ENCODE measurements at regions not wholly inside any gene's neighbourhood (a gene's known extent, or its start where the extent isn't known, plus 50 kb on each side); places are given as distances from the start of the nearest gene placed in this dataset.

- TF ChIP-seq, protein P1, sequence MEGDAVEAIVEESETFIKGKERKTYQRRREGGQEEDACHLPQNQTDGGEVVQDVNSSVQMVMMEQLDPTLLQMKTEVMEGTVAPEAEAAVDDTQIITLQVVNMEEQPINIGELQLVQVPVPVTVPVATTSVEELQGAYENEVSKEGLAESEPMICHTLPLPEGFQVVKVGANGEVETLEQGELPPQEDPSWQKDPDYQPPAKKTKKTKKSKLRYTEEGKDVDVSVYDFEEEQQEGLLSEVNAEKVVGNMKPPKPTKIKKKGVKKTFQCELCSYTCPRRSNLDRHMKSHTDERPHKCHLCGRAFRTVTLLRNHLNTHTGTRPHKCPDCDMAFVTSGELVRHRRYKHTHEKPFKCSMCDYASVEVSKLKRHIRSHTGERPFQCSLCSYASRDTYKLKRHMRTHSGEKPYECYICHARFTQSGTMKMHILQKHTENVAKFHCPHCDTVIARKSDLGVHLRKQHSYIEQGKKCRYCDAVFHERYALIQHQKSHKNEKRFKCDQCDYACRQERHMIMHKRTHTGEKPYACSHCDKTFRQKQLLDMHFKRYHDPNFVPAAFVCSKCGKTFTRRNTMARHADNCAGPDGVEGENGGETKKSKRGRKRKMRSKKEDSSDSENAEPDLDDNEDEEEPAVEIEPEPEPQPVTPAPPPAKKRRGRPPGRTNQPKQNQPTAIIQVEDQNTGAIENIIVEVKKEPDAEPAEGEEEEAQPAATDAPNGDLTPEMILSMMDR (IDR thresholded peaks at IDR 0.05; ENCODE audit: low read depth, low read length) = no peak
- no peak for TF ChIP-seq POLR2A (IDR thresholded peaks at IDR 0.05; ENCODE audit: extremely low read depth, insufficient read length)
- TF ChIP-seq MAX (IDR thresholded peaks at IDR 0.05; ENCODE audit: low read depth, low read length) = no peak
Observed at GRCh38 chr15:38129531-38130204, 123.0 kb upstream of the SPRED1 start.

Measured in NB4 (cell line).